T-helper 1 cell treated with Interleukin-12 subunit alpha and Interleukin-12 subunit beta and Interleukin-4 antibody, amounts not matched to agents 30 μg/mL and 1 μg/mL, for 36 hours (primary cell): ENCODE measurements at regions not wholly inside any gene's neighbourhood (a gene's known extent, or its start where the extent isn't known, plus 50 kb on each side); places are given as distances from the start of the nearest gene placed in this dataset.

Experiments
- H3K27ac Mint-ChIP-seq: one replicate; pipeline ENCODE4 v1.8.0; 2021; ENCODE audit warnings: mild to moderate bottlenecking, mixed read lengths
- H3K27me3 Mint-ChIP-seq: one replicate; pipeline ENCODE4 v1.8.0; 2021; ENCODE audit warnings: low read depth, mixed read lengths
- H3K36me3 Mint-ChIP-seq: one replicate; pipeline ENCODE4 v1.8.0; 2021; ENCODE audit warnings: low read depth, mixed read lengths
- H3K4me1 Mint-ChIP-seq: one replicate; pipeline ENCODE4 v1.8.0; 2021; ENCODE audit warnings: low read depth, mixed read lengths
- H3K4me3 Mint-ChIP-seq: one replicate; pipeline ENCODE4 v1.8.0; 2021; ENCODE audit warnings: mild to moderate bottlenecking, moderate library complexity, mixed read lengths
- H3K9me3 Mint-ChIP-seq: one replicate; pipeline ENCODE4 v1.8.0; 2021; ENCODE audit warnings: mixed read lengths

GRCh38 chr1:219443763-219444162 is 169.1 kb downstream of the ZC3H11B start:
- Mint-ChIP-seq H3K27me3 (no peaks in the 10 kb centered on the region), H3K9me3 (no peaks in the 10 kb centered on the region), H3K4me3 (no peak overlapping the region), H3K4me1 (no peaks in the 10 kb centered on the region), H3K36me3 (no peaks in the 10 kb centered on the region), H3K27ac (no peak overlapping the region)

- Mint-ChIP-seq H3K36me3 (no peaks in the 10 kb centered on the region), H3K27me3 (no peaks in the 10 kb centered on the region)
Measured at GRCh38 chr1:219442611-219443061, 170.3 kb downstream of the ZC3H11B start.

DNA sequence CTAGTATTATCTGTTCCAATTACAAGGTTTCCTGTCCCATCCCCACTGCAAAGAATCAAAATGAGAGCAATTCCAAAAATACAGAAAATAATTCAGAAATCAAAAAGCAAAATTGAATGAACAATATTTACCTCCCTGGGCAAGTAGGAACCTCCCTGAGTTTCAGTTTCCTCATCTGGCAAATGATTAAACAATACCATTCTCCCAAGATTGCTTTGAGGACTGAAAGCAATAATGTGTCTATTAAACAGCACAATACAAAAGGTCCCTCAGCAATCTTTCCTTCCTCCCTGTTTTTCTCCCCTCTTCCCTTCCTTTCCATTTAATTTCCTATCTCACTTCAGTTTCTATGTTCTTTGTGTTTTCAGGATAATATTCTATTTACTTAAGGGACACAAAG is 171.0 kb downstream of the ZC3H11B start:
- H3K27me3 Mint-ChIP-seq, result no peaks in the 10 kb centered on the region
- H3K4me1 Mint-ChIP-seq, result no peaks in the 10 kb centered on the region
- no peak overlapping the region for H3K4me3 Mint-ChIP-seq
- H3K36me3 Mint-ChIP-seq, result no peaks in the 10 kb centered on the region
- H3K9me3 Mint-ChIP-seq, result no peaks in the 10 kb centered on the region
- H3K27ac Mint-ChIP-seq, result no peak overlapping the region

More at GRCh38 chr1:219442611-219443061, 170.3 kb downstream of the ZC3H11B start:
- no peaks in the 10 kb centered on the region for H3K4me1 Mint-ChIP-seq
- H3K9me3 Mint-ChIP-seq, result no peaks in the 10 kb centered on the region
- no peak overlapping the region for H3K27ac Mint-ChIP-seq
- no peak overlapping the region for H3K4me3 Mint-ChIP-seq

- no peaks in the 10 kb centered on the region for H3K27me3 Mint-ChIP-seq
- no peaks in the 10 kb centered on the region for H3K4me1 Mint-ChIP-seq
- H3K27ac Mint-ChIP-seq, result no peak overlapping the region
- no peaks in the 10 kb centered on the region for H3K36me3 Mint-ChIP-seq
- H3K9me3 Mint-ChIP-seq, result no peaks in the 10 kb centered on the region
- no peak overlapping the region for H3K4me3 Mint-ChIP-seq
Measured at GRCh38 chr1:219439376-219439775, 173.5 kb downstream of the ZC3H11B start.

DNA sequence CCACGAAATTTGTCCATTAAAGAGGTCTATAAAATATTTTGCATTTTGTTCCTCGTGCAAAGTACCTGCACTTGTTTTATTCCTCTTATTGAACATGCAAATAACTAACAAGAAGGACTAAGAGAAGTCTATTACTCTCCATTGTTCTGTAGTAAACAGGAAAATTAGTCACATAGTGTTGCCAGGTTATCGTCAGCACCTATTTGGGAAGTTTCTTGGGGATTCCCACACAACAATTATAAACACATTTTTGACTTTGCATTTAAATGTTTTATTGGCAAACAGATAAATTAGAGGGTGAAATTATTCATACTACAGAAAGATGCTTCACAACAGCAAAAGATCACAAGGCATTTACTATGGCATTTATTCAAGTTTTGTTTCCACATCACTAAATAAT is 174.5 kb downstream of the ZC3H11B start:
- no peak overlapping the region for H3K27ac Mint-ChIP-seq
- H3K9me3 Mint-ChIP-seq, result no peaks in the 10 kb centered on the region
- no peaks in the 10 kb centered on the region for H3K27me3 Mint-ChIP-seq
- no peaks in the 10 kb centered on the region for H3K4me1 Mint-ChIP-seq
- no peaks in the 10 kb centered on the region for H3K36me3 Mint-ChIP-seq
- H3K4me3 Mint-ChIP-seq, result no peak overlapping the region

- H3K4me3 Mint-ChIP-seq, result no peak overlapping the region
- H3K27ac Mint-ChIP-seq, result no peak overlapping the region
- no peaks in the 10 kb centered on the region for H3K9me3 Mint-ChIP-seq
- H3K4me1 Mint-ChIP-seq, result no peaks in the 10 kb centered on the region
- H3K27me3 Mint-ChIP-seq, result no peaks in the 10 kb centered on the region
- no peaks in the 10 kb centered on the region for H3K36me3 Mint-ChIP-seq
Measured at GRCh38 chr1:219434923-219435297, 178.0 kb downstream of the ZC3H11B start.

GRCh38 chr1:219434285-219434922 is 178.5 kb downstream of the ZC3H11B start:
- Mint-ChIP-seq H3K36me3 (no peaks in the 10 kb centered on the region), H3K4me1 (no peaks in the 10 kb centered on the region), H3K9me3 (no peaks in the 10 kb centered on the region), H3K4me3 (no peak overlapping the region), H3K27ac (no peak overlapping the region), H3K27me3 (no peaks in the 10 kb centered on the region)

- H3K4me3 Mint-ChIP-seq, result no peak overlapping the region
- no peaks in the 10 kb centered on the region for H3K36me3 Mint-ChIP-seq
- no peak overlapping the region for H3K27ac Mint-ChIP-seq
- H3K4me1 Mint-ChIP-seq, result no peaks in the 10 kb centered on the region
- H3K9me3 Mint-ChIP-seq, result no peaks in the 10 kb centered on the region
- H3K27me3 Mint-ChIP-seq, result no peaks in the 10 kb centered on the region
Measured at GRCh38 chr1:219433496-219434131, 179.3 kb downstream of the ZC3H11B start.

- Mint-ChIP-seq H3K4me1 (no peaks in the 10 kb centered on the region), H3K27me3 (no peaks in the 10 kb centered on the region), H3K36me3 (no peaks in the 10 kb centered on the region), H3K9me3 (no peaks in the 10 kb centered on the region), H3K4me3 (no peak overlapping the region), H3K27ac (no peak overlapping the region)
Measured at GRCh38 chr1:219433001-219433400, 179.9 kb downstream of the ZC3H11B start.

GRCh38 chr1:219432191-219432606 is 180.7 kb downstream of the ZC3H11B start:
- Mint-ChIP-seq H3K9me3 (no peaks in the 10 kb centered on the region), H3K4me3 (no peak overlapping the region), H3K27ac (no peak overlapping the region), H3K27me3 (no peaks in the 10 kb centered on the region), H3K36me3 (no peaks in the 10 kb centered on the region), H3K4me1 (no peaks in the 10 kb centered on the region)

DNA sequence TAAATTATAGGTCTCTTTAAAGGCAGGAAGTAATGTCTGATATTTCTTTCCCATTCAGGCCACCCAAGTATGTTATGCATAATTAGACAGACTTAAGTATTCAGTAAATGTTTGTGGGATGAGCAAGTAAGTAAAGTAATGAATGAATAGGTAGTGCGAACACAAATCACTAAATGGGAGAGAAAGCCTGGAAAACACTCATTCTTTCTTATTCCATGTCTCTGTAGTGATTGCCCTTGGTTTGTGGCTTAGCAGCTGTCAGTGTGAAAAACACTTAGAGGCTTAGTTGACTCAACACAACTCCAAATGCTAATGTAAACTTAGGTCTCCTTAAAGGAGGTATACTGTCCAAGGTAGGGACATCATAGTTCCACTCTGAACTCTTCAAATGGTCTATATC is 182.5 kb downstream of the ZC3H11B start:
- Mint-ChIP-seq H3K4me1 (no peaks in the 10 kb centered on the region), H3K4me3 (no peak overlapping the region), H3K27ac (no peak overlapping the region), H3K9me3 (no peaks in the 10 kb centered on the region), H3K27me3 (no peaks in the 10 kb centered on the region), H3K36me3 (no peaks in the 10 kb centered on the region)

- Mint-ChIP-seq H3K36me3 (no peaks in the 10 kb centered on the region), H3K4me1 (no peaks in the 10 kb centered on the region), H3K4me3 (no peak overlapping the region), H3K9me3 (no peaks in the 10 kb centered on the region), H3K27ac (no peak overlapping the region), H3K27me3 (no peaks in the 10 kb centered on the region)
Measured at GRCh38 chr1:219428651-219429050, 184.3 kb downstream of the ZC3H11B start.

- Mint-ChIP-seq H3K27ac (no peak overlapping the region), H3K27me3 (no peaks in the 10 kb centered on the region), H3K4me3 (no peak overlapping the region), H3K36me3 (no peaks in the 10 kb centered on the region), H3K4me1 (no peaks in the 10 kb centered on the region), H3K9me3 (no peaks in the 10 kb centered on the region)
Measured at GRCh38 chr1:219427989-219428388, 184.9 kb downstream of the ZC3H11B start.

- H3K9me3 Mint-ChIP-seq, result no peaks in the 10 kb centered on the region
- H3K27ac Mint-ChIP-seq, result no peak overlapping the region
- H3K4me3 Mint-ChIP-seq, result no peak overlapping the region
- no peaks in the 10 kb centered on the region for H3K4me1 Mint-ChIP-seq
- H3K36me3 Mint-ChIP-seq, result no peaks in the 10 kb centered on the region
- H3K27me3 Mint-ChIP-seq, result no peaks in the 10 kb centered on the region
Measured at GRCh38 chr1:219427403-219427802, 185.5 kb downstream of the ZC3H11B start.

DNA sequence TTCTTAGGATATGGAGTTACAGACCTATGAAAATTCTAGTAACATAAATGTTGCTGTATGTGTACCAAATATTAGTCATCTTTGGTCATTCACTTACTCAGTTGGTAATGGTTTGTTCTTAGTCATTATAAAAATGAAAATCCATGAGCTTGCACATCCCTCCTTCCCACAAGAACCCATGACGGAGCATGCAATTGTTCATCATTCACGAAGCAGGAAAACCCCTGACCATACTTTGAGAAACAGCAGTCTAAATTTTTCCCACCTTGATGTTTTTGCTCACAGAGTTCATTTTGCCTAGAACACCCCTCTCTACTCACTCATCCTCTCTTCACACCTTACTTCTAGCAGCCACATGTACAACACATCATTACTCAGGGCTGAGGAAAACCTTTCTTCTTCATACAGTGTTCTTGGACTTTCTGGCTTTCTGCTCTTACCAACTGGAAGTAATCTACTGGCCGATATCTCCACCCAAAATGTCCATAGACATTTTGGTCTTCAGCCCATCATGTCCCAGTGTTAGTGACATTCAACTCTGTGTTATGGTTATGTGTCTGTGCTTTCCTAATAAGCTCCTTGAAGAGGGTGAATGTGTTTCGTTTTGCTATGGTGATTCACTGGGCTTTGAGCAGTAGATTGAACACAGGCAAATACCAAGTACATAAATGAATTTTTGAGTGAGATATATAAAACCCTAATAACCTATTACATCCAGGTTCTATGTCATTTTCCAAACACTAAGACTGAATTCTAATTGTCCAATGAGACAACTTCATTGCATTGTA is 189.9 kb downstream of the ZC3H11B start:
- Mint-ChIP-seq H3K9me3 (no peaks in the 10 kb centered on the region), H3K4me3 (no peak overlapping the region), H3K36me3 (no peaks in the 10 kb centered on the region), H3K27ac (peak overlapping the region; percentile 18), H3K27me3 (no peaks in the 10 kb centered on the region), H3K4me1 (no peaks in the 10 kb centered on the region)
